CD4-positive, alpha-beta T cell treated with Interleukin-17A for 1 hour (primary cell): ENCODE measurements at regions not wholly inside any gene's neighbourhood (a gene's known extent, or its start where the extent isn't known, plus 50 kb on each side); places are given as distances from the start of the nearest gene placed in this dataset.

Experiments used
- DNase-seq: peaks from one replicate; pipeline ENCODE4 v3.0.0-alpha.2; 2020

DNA sequence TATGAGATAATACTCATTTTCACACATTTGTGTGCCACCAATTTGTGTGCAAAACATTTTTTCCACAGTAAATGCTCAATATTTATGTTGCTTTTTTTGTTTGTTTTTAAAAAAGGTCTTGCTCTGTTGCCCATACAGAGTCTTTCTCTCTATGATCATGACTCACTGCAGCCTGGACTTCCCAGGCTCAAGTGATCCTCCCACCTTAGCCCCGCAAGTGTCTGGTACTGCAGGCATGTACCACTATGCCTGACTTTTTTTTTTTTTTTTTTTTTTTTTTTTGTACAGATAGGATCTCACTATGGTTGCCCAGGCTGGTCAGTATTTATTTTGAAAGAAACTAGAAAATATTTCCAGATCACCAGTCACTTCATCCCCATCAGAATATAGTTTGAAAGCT, 297.8 kb upstream of the GYPC start:
- no peak for DNase-seq

DNA sequence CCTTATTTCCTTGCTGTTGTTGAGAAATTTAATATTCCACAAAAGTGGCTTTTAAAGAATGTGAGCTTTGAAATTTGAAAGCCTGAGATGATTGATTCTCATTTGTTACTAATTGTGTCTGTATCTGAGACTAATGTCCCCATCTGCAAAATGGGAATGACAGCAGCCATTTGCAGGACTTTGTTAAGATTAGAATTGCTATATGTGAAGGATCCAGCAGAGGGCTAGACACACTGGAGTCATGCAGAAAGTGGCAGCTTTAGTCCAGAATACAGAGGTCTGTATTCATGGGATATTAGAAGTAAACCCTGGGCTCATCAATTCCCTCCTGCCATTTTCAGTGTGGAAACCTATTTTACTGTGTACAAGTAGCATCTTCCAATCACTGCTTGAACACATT, 296.5 kb upstream of the GYPC start:
- peak; percentile 26 for DNase-seq

- no peak for DNase-seq
Measured at GRCh38 chr2:126367361-126367760, 288.6 kb upstream of the GYPC start.

DNA sequence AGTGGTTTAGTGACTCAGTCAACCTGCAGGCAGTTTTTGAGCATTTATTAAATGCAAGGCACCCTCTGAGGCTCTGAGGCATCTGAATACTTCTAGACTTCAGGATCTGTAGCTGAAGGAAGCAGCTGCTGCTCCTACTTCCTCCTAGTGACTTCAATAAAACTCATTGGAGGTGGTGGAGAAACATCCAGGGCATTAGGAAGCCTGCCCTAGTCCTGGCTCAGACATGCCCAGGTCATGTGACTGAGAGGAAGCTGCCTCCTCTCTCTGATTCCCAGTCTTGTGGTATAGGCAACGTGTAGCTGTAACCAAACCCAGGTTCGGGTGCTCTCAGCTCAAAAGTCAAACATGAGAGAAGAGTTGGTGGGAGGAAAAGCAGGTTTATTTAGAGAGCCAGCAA, 287.2 kb upstream of the GYPC start:
- DNase-seq, result no peak

DNA sequence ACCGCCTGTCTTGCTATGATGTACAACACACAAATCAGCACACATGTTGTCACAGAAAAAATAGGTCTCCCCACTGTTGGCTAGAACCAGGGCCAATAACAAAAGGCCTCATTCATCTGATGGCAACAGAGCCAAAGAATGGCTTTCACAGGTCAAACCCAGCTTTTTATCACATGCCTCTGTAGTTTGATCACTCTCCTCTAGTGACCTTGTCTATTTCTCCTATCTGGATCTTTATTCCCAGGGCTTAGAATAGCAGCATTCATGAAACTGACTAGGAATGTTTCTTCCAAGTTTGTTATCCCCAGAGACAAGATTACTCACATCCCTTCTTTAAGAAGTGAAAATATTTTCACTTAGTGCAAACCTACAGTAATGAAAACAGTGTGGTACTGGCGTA, 285.8 kb upstream of the GYPC start:
- DNase-seq, result no peak

DNA sequence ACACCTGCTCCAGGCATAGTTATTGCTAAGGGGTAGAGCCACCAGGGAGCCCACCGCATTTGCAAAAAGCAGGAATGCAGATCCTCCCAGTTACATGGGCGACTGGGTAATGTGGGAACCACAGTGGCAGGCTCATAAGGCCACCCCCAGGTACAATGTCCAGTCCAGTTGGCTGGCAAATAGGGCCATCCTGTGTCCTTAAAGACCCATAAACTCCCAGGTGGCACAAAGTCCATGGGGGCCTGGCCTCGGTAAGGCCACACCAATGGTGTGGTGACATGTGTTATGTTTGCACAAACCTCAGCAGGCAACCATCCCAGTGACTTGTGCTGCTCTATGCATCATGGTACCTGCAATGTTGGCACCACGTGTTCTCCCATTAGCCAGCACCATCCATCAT, 283.6 kb upstream of the GYPC start:
- DNase-seq, result no peak

DNA sequence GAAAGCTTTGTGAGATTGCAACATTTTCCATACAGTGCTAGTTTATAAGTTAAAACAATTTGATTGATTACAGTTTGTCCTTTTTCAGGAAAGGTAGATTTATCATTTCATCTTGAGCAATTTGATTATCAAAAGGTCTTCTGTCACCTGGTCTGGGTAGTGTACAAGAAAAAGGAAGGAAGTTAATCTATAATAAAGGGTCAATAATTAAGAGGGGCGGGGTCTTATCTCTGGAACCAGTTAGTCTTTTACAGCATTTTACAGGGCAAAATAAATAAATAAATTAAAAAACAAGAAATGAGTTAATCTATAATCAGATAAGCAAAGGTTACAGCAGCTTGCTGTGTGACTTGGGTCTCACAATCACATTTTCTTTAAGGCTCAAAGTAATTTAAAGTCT, 277.8 kb upstream of the GYPC start:
- no peak for DNase-seq

DNA sequence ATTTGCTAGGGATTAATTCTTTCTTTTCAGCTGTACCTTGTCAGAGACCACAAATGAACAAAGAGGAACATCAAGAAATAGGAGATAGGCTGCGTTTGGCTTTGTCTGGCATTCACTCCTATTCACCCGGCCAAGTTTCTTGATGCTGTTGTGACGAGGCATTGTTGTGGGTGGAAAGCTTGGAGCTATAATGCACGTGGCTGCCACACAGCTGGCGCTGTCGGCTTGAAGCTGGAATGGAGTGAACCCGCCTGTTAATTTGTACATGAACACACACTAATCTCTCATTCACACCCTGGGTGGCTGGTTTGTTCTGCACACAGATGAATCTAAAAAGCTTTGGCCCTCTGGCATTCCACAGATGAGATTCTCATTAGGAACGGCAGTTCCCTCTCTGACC, 274.9 kb upstream of the GYPC start:
- no peak for DNase-seq

- DNase-seq, result no peak
Measured at GRCh38 chr2:126382998-126383397, 273.0 kb upstream of the GYPC start.

DNA sequence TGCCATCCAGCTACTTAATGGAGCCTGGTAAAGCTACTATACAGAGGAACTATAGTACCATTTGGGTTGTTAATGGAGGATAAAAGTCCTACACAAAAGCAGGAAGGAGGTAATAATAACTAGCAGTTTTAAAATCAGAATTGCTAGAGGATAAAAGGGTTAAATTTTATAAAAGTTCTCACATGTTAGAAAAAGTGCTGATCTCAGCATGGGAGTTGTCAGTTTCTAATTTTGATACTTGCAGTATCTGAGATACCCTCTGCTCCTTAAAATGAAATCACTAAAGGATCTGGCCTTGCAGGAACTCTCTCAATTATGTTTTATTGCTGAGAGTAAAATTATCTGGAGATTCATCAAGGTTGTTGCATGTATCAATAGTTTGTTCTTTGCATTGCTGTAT, 272.2 kb upstream of the GYPC start:
- no peak for DNase-seq

- no peak for DNase-seq
Measured at GRCh38 chr2:126385441-126385840, 270.5 kb upstream of the GYPC start.

DNA sequence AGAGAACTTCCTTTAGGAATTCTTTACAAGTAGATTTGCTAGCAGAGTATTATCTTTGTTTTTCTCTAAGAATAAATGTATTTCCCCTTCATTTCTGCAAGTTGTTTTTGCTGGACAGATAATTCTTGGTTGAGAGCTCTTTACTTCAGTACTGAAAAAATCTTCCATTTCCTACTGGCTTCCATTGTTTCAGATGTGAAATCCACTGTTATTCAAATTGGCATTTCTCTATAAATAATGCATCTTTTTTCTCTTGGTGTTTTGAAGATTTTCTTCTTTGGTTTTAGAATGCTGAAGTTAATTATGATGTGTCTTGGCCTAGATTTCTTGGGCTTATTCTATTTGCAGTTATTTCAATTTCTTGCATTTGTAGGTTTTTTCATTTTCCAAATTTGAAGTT, 270.0 kb upstream of the GYPC start:
- no peak for DNase-seq

- DNase-seq, result no peak
Measured at GRCh38 chr2:126389446-126389845, 266.5 kb upstream of the GYPC start.

GRCh38 chr2:126392889-126393288, 263.1 kb upstream of the GYPC start:
- DNase-seq, result no peak

DNA sequence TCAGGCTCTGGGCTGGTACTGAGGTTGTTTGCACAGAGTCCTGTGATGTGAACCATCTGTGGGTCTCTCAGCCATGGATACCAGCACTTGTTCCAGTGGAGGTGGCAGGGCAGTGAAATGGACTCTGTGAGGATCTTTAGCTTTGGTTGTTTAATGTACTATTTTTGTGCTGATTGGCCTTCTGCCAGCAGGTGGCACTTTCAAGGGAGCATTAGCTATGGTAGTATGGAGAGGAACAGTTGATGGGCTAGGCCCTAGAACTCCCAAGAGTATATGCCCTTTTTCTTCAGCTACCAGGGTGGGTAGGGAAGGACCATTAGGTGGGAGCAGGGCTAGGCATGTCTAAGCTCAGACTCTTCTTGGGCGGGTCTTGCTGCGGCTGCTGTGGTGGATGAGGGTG, 257.0 kb upstream of the GYPC start:
- peak; percentile 18 for DNase-seq

GRCh38 chr2:126403039-126403628, 252.8 kb upstream of the GYPC start:
- DNase-seq, result no peak

- DNase-seq, result no peak
Measured at GRCh38 chr2:126406267-126406666, 249.7 kb upstream of the GYPC start.

DNA sequence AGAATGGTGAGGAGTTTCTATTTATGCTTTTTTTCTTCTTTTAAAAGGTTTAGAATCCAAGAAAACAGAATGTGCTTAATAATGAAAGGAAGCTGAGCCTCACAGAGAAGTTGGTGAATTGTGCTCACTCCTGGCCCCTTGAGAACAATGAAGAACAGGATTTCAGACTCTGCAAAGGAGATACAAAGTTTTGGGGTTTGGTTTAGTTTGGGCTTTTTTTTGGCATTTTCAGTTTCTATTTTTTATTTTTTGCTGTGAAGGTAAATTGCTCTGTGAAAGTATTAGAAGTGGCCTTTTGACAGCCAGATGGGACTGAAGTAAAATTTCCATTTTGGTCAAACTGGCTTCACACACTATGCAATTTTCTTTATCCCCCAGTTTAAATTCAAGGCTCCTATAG, 247.3 kb upstream of the GYPC start:
- no peak for DNase-seq

- no peak for DNase-seq
Measured at GRCh38 chr2:126409850-126410249, 246.1 kb upstream of the GYPC start.

- DNase-seq, result peak; percentile 5
Measured at GRCh38 chr2:126413079-126413478, 242.9 kb upstream of the GYPC start.

GRCh38 chr2:126419403-126419802, 236.6 kb upstream of the GYPC start:
- no peak for DNase-seq

GRCh38 chr2:126425943-126426342, 230.0 kb upstream of the GYPC start:
- DNase-seq, result no peak

DNA sequence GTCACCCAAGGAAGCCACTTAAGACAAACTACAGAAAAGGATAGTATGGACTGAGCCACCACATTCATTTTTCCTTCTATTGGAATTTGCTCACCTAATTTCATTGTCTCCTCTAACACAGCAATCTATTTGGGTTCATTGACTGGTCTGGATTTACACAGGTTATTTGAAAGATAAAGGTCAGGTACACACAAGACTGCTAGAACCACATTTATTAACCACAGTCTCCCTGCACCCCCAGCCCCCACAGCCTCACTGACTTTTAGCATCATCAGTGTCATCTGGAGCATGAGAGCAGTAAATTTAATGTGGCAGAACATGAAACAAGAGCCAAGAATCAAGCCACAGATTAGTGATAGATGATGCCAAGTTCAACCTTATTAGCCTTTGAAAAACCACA, 226.9 kb upstream of the GYPC start:
- no peak for DNase-seq

DNA sequence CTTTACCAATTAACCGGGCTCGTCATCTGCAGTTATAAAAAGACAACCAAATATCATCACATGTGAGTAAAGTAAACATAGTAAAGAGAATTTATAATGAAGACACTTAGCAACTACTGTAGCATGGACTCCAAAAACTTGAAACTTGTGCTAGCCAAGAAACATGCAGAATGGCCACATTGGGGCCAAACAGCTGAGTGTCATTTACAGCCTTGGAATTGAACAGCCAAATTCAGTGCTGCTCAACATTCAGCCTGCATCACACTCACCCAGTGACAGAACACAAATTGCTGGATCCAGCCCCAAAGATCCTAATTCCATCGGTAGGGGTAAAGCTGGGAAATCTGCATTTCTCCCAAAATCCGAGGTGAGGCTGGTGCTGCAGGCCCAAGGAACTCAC, 224.8 kb upstream of the GYPC start:
- no peak for DNase-seq

DNA sequence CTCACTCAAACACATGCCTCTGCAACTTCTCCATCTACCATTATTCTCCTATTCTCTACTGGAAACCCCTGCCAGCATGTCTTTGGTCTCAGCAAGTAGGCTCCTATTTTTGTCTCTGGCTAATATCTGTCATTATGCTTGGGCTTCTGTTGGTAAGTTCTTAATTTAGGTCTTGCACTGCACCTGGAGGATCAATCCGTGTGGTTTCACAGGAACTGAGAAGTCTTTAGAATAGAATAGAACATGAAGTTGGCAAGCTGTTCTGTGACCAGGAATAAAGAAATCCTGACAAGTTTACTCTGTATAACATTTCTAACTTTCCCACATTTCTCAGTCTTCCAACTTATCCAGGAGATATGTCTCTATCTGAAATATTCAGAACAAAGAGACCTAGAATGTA, 219.5 kb upstream of the GYPC start:
- DNase-seq, result no peak

DNA sequence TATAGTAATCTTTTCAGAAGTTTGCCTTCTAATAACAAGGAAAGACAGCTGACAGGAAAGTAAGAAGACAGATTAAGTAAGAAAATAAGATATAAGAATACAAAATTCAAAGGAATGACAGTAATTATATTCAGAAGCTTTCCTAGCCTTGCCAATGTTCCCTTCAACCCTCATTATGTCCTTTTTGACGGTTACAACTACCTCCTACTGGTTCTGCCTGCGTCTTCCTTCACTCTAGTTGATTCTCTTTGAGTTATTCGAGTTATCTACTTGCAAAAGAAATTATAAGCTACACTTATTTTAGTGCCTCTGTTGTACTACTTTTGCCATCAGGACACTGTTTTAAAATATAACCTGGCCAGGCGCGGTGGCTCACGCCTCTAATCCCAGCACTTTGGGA, 218.9 kb upstream of the GYPC start:
- DNase-seq, result no peak
